VCaP (cell line): ENCODE measurements at regions not wholly inside any gene's neighbourhood (a gene's known extent, or its start where the extent isn't known, plus 50 kb on each side); places are given as distances from the start of the nearest gene placed in this dataset.

Experiments
- H3K27ac ChIP-seq: fragments of 450-650 bp; 2 replicates; pipeline ENCODE4 v1.5.1; 2017
- TF ChIP-seq, protein P1 (sequence below): fragments of 450-650 bp; conservative IDR thresholded peaks from 2 replicates; pipeline ENCODE4 v1.5.1; 2017; ENCODE audit warnings: mild to moderate bottlenecking, moderate library complexity

DNA sequence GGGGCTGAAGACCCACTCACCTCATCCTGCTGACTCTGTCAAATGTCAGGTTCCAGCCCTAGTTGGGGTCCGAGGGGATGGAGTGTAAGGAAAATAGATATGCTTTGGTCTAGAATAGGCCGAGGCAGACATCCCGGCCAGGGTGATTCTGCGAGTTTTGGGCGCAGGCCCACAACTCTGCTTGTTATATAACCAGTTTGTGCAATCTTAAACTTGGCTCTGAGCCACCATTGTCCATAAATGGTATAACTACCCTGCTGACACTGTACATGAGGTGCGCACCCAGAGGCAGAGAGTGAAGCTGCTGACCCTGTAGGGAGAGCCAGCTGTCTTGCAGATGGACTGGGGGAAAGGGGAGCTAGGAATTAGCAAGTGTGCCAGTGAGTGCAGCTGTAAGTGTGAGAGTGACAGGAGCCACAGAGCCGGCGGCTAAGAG, 1388.8 kb downstream of the AMY1C start:
- TF ChIP-seq, protein P1, sequence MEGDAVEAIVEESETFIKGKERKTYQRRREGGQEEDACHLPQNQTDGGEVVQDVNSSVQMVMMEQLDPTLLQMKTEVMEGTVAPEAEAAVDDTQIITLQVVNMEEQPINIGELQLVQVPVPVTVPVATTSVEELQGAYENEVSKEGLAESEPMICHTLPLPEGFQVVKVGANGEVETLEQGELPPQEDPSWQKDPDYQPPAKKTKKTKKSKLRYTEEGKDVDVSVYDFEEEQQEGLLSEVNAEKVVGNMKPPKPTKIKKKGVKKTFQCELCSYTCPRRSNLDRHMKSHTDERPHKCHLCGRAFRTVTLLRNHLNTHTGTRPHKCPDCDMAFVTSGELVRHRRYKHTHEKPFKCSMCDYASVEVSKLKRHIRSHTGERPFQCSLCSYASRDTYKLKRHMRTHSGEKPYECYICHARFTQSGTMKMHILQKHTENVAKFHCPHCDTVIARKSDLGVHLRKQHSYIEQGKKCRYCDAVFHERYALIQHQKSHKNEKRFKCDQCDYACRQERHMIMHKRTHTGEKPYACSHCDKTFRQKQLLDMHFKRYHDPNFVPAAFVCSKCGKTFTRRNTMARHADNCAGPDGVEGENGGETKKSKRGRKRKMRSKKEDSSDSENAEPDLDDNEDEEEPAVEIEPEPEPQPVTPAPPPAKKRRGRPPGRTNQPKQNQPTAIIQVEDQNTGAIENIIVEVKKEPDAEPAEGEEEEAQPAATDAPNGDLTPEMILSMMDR: peak; percentile 44
- peak overlapping the region; percentile 58 for H3K27ac ChIP-seq

- H3K27ac ChIP-seq: no peak overlapping the region
- TF ChIP-seq, protein P1: no peak
These were observed 1423.1 kb downstream of the AMY1C start for GRCh38 chr1:105172788-105173187.

DNA sequence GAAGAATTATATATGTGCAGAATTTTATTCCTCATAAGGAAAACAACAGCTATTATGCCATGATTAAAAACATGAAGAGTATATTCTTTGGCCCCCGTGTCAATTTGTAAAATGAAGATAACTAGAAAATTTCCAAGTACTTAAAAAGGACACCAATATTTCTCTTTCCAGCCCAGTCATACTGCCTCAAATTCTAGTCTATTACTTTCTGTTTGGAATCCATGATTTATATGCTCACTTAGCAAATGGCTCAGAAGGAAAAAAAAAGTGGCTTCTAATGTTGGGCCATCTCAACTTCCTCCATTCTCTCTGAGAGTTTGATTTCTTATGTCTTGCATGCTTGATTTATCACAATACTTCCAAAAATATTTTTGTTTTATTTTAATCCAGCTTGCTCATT, 1431.1 kb downstream of the AMY1C start:
- H3K27ac ChIP-seq: no peak overlapping the region
- TF ChIP-seq, protein P1: no peak

DNA sequence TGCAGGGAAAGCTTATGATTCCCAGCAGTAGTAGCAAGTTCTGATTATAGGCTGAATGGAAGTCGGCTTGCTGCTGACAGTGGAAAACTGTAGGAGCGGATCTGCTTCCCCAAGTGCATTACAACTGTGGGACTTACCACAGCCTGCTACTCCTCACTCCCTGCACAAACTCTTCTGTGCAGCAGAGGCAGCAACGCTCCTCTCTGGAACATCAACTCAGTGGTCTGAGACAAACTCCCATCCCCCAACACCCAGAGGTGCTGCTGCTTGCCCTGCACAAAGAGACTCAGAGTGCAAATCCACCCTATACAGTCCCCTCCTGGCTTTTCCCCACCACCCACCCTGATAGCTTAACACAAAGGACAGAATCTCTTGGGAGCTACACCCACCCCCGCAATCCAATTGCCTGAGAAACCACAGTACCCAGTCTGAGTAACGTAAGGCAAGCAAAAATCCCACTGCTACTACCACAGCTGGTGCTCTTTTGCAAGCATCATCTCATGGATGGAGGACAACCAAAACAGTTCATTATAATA, 1455.2 kb downstream of the AMY1C start:
- TF ChIP-seq, protein P1: no peak

DNA sequence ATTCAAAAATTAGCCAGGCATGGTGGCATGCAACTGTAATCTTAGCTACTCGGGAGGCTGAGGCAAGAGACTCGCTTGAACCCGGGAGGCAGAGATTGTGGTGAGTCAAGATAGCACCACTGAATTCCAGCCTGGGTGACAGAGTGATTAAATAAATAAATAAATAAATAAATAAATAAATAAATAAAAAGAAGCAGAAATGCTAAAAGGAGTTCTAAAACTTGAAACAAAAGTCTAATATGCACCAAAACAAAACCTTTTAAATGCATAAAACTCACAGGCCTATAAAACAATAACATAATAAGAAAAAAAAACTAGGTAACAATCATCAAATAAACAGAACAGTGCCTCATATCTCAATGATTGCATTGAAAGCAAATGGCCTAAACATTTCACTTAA, 1458.9 kb downstream of the AMY1C start:
- H3K27ac ChIP-seq: no peak overlapping the region
- TF ChIP-seq, protein P1: no peak

More for the DNA sequence above, 1455.2 kb downstream of the AMY1C start:
- no peak overlapping the region for H3K27ac ChIP-seq

DNA sequence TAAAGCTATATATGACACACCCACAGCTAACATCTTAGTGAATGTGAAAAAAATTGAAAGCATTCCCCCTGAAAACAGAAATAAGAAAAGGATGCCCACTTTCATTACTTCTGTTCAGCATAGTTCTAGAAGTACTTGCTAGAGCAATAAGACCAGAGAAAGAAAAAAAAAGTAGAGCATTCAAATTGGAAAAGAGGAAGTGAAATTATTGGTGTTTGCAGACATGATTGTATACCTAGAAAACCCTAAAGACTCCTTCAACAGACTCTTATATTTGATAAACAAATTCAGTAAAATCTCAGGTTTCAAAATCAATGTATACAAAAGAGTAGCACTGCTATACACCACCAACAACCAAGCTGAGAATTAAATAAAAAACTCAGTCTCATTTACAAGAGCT, 1461.0 kb downstream of the AMY1C start:
- H3K27ac ChIP-seq: no peak overlapping the region
- TF ChIP-seq, protein P1: no peak

GRCh38 chr1:105231378-105231777, 1481.7 kb downstream of the AMY1C start:
- no peak overlapping the region for H3K27ac ChIP-seq
- TF ChIP-seq, protein P1: no peak

GRCh38 chr1:105243411-105243810, 1493.7 kb downstream of the AMY1C start:
- TF ChIP-seq, protein P1: no peak
- no peak overlapping the region for H3K27ac ChIP-seq
